ENCODE measurements at regions not wholly inside any gene's neighbourhood (a gene's known extent, or its start where the extent isn't known, plus 50 kb on each side); places are given as distances from the start of the nearest gene placed in this dataset.
"Not testable (repeated sequence)": the region's sequence is repeated elsewhere in the genome, so short reads cannot be mapped to it uniquely, and the experiment has no call there.

DNA sequence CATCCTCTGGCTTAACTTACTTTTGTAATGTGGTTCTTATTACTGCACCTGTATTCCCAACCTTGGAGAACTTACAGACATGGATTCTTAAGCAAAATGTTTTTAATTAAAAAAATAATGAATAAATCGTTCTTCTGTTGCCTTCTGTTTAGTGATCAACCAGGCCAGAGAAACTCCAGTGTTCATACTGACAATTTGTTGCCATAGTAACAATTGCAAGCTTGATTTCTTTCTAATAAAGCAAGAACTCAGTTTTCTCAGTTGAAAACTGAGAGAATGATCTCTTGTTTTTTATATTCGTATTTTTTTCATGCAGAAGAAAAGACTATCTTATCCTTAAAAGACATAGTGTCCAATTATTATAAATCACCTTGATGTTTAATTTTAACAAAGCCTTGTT, 106.5 kb upstream of the LMNTD1 start:
- Mint-ChIP-seq H3K4me3 (no peak overlapping the region), H3K36me3 (no peaks in the 10 kb centered on the region), H3K4me1 (no peaks in the 10 kb centered on the region), H3K27ac (no peak overlapping the region), H3K27me3 (no peaks in the 10 kb centered on the region), H3K9me3 (no peaks in the 10 kb centered on the region)
- ATAC-seq = no peak

DNA sequence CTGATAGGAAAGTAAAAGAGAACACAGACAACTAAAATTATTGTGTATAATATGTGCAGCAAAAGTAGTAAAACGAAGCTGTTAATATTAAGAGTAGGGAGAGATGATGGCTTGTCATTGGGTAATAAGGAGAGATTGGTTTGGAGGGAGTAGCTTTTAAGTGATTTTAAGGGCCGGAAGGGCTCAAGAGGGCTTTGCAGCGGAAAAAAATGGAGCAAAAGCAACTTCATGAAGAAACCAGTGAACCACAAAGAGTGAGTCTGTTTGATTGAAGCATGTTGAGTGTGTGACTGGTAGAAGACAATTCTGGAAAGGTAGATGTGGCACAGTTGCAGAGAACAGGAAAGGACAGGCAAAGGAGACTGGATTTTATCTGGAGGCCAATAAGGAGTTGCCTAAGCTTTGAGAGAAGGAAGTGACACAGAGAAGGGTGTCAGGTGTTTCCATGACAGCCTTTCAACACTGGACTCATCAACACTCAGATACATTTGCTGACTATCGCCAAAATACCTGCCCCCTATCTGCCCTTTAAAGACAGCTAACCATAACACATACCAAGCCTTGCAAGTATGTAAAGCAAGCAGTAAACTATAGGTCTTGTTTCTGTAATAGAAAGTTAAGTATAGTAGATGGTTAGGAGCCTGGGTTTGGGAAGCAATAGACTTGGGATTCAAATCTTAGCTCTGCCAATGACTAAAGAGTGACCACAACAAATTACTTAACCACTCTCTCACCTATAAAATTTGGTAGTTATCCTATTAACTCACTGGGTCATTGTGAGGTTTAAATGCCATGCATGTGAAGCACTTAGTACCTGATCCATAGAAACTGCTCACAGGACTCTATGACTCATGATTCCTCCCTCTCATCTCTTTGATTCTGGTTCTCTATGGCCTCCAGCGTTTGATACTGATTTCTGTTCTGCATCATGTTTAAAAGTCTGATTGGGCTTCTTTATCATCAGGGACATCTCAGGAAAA, 117.3 kb upstream of the LMNTD1 start:
- no peak for ATAC-seq
- no peak overlapping the region for H3K4me3 Mint-ChIP-seq
- no peaks in the 10 kb centered on the region for H3K9me3 Mint-ChIP-seq
- H3K4me1 Mint-ChIP-seq = no peaks in the 10 kb centered on the region
- H3K27ac Mint-ChIP-seq = no peak overlapping the region
- no peaks in the 10 kb centered on the region for H3K36me3 Mint-ChIP-seq
- H3K27me3 Mint-ChIP-seq = peaks cover 13% of the 10 kb centered on the region

DNA sequence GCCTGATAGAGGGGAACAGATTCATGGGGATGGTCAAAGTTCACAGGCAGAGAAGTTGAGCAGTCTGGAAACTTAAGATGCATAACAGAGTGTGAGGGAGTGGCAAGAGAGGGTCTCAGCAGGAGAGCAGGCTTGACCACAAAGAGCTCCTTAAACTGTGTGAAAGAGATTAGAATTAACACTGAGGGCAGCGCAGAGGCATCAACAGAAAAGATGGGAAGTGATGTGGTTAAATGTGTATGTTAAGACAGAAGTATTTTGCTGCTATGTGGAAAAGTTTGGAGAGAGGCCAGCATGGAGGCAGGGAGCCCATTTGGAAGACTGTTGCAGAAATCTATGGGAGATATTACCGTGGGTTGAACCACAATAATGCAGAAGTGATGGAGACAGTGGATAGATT, 122.7 kb upstream of the LMNTD1 start:
- Mint-ChIP-seq H3K4me1 (no peaks in the 10 kb centered on the region), H3K27me3 (no peaks in the 10 kb centered on the region), H3K9me3 (no peaks in the 10 kb centered on the region), H3K36me3 (no peaks in the 10 kb centered on the region), H3K4me3 (no peak overlapping the region), H3K27ac (no peak overlapping the region)
- ATAC-seq = no peak

- no peak overlapping the region for H3K27ac Mint-ChIP-seq
- H3K4me3 Mint-ChIP-seq = no peak overlapping the region
- no peaks in the 10 kb centered on the region for H3K9me3 Mint-ChIP-seq
- H3K36me3 Mint-ChIP-seq = no peaks in the 10 kb centered on the region
- H3K4me1 Mint-ChIP-seq = no peaks in the 10 kb centered on the region
- no peaks in the 10 kb centered on the region for H3K27me3 Mint-ChIP-seq
- no peak for ATAC-seq
These were observed 124.3 kb upstream of the LMNTD1 start for GRCh38 chr12:25677232-25677937.

DNA sequence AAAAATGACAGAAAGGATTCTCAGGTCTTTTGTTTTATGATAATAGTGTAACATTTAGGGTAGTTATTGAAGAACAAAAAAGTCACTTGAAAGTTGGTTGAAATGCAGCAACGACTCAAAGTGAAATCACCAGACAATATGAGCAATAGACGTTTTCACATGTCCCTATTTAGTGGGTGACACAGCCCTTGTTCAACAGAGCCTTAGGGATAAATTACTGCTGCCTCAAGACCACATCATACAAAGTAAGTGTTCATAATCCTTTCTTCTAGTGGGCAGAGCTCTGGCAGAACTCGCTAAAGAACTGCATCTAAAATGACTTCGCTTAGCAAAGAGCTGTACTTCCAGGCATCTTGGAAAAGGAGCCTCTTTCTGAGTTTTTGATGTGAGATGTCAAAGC, 128.5 kb upstream of the LMNTD1 start:
- Mint-ChIP-seq H3K27me3 (no peaks in the 10 kb centered on the region), H3K9me3 (no peaks in the 10 kb centered on the region), H3K4me1 (no peaks in the 10 kb centered on the region), H3K4me3 (no peak overlapping the region), H3K36me3 (no peaks in the 10 kb centered on the region), H3K27ac (no peak overlapping the region)
- ATAC-seq = no peak

DNA sequence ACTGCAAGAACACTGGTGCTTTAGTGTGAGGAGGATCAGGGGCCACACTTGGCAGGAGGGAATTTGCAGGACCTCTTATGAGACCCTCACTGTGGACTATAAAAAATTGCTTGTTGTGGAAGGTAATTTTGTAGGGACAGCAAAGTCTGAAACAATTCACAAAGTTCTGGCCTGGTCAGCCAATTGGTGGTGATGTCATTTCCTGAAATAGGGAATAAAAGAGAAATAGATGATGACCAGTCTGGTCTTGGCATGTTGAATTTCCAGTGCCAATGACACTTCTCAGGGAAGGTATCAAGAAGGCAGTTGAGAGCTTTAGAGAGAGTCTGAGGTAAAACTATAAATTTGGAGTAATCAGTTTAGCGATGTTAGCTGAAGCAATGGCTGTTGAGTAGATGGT, 129.3 kb upstream of the LMNTD1 start:
- no peak overlapping the region for H3K27ac Mint-ChIP-seq
- H3K4me1 Mint-ChIP-seq = no peaks in the 10 kb centered on the region
- H3K36me3 Mint-ChIP-seq = no peaks in the 10 kb centered on the region
- no peak overlapping the region for H3K4me3 Mint-ChIP-seq
- H3K27me3 Mint-ChIP-seq = no peaks in the 10 kb centered on the region
- H3K9me3 Mint-ChIP-seq = peaks cover 2% of the 10 kb centered on the region
- ATAC-seq = no peak

DNA sequence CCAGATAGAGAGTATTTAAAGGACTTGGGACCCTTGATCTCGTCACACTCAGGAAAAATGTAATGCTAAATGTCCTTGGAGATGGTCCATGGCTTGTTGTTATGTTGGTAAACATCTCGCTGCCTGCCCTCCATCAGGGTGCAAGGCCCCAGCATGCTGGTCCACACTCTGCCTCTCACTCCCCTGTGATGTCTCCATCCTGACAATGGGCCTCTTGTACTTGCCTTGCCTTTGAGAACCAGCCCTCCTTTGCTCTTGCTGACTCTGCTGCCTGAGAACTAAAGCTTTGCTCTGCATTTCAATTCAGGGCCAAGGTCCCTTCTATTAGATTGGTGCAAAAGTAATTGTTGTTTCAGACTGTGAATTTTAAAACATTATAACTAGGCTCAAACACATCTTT, 131.0 kb upstream of the LMNTD1 start:
- no peaks in the 10 kb centered on the region for H3K36me3 Mint-ChIP-seq

GRCh38 chr12:25686351-25686750, 133.3 kb upstream of the LMNTD1 start:
- no peak overlapping the region for H3K4me3 Mint-ChIP-seq
- no peaks in the 10 kb centered on the region for H3K4me1 Mint-ChIP-seq
- H3K27ac Mint-ChIP-seq = no peak overlapping the region
- no peak for ATAC-seq
- no peaks in the 10 kb centered on the region for H3K27me3 Mint-ChIP-seq
- peaks cover 2% of the 10 kb centered on the region for H3K9me3 Mint-ChIP-seq
- H3K36me3 Mint-ChIP-seq = no peaks in the 10 kb centered on the region

More for the DNA sequence above, 131.0 kb upstream of the LMNTD1 start:
- peaks cover 2% of the 10 kb centered on the region for H3K9me3 Mint-ChIP-seq
- H3K27ac Mint-ChIP-seq = no peak overlapping the region
- no peak overlapping the region for H3K4me3 Mint-ChIP-seq
- ATAC-seq = no peak
- no peaks in the 10 kb centered on the region for H3K4me1 Mint-ChIP-seq
- no peaks in the 10 kb centered on the region for H3K27me3 Mint-ChIP-seq

- Mint-ChIP-seq H3K27ac (no peak overlapping the region), H3K4me1 (no peaks in the 10 kb centered on the region), H3K9me3 (peaks cover 2% of the 10 kb centered on the region), H3K4me3 (no peak overlapping the region), H3K36me3 (no peaks in the 10 kb centered on the region), H3K27me3 (no peaks in the 10 kb centered on the region)
- ATAC-seq = no peak
These were observed 134.1 kb upstream of the LMNTD1 start for GRCh38 chr12:25687226-25687625.

- ATAC-seq, H3K36me3 Mint-ChIP-seq, H3K9me3 Mint-ChIP-seq, H3K27me3 Mint-ChIP-seq, H3K27ac Mint-ChIP-seq, H3K4me1 Mint-ChIP-seq, H3K4me3 Mint-ChIP-seq: not testable (repeated sequence)
These were observed 135.8 kb upstream of the LMNTD1 start for GRCh38 chr12:25688851-25689250.

- H3K36me3 Mint-ChIP-seq = no peaks in the 10 kb centered on the region
- peaks cover 2% of the 10 kb centered on the region for H3K9me3 Mint-ChIP-seq
These were observed 137.0 kb upstream of the LMNTD1 start for GRCh38 chr12:25689996-25690501.

DNA sequence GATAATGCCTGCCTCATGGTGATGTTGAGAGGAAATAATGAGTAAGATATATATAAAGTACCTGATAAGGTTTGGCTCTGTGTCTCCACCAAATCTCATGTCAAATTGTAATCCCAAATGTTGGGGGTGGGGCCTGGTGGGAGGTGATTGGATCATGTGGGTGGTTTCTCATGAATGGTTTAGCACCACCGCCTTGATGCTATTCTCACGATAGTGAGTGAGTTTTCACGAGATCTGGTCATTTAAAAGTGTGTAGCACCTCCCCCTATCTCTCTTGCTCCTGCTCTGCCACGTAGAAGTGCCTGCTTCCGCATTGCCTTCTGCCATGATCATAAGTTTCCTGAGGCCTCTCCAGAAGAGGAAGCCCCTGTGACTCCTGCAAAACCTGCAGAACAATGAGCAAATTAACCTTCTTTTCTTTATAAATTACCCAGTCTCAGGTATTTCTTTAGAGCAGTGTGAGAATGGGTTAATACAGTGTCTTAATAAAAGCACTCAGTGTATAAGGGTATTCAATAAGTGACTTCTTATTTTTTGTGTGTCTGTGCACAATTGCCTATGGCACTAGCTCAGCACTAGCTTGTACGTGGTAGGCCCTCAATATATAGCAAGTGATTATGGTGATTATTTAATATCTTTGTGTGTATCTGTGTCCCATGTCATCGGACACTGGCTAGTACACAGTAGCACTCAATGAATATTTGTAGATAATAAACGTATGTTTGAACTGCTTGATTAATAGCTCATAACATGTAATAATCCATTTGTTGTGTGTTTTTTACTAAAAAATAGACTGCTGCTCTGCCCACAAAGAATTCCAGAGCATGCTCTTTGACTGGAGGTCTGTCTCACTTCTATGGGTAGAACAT, 138.1 kb upstream of the LMNTD1 start:
- H3K36me3 Mint-ChIP-seq = no peaks in the 10 kb centered on the region
- peaks cover 2% of the 10 kb centered on the region for H3K9me3 Mint-ChIP-seq
- H3K4me1 Mint-ChIP-seq = no peaks in the 10 kb centered on the region
- no peak for ATAC-seq
- H3K4me3 Mint-ChIP-seq = no peak overlapping the region
- H3K27me3 Mint-ChIP-seq = peaks cover 11% of the 10 kb centered on the region
- no peak overlapping the region for H3K27ac Mint-ChIP-seq

More at GRCh38 chr12:25689996-25690501, 137.0 kb upstream of the LMNTD1 start:
- no peaks in the 10 kb centered on the region for H3K4me1 Mint-ChIP-seq
- H3K27ac Mint-ChIP-seq = no peak overlapping the region
- peak; percentile 16 for ATAC-seq
- H3K4me3 Mint-ChIP-seq = no peak overlapping the region
- H3K27me3 Mint-ChIP-seq = peaks cover 11% of the 10 kb centered on the region

- Mint-ChIP-seq H3K27me3 (peaks cover 11% of the 10 kb centered on the region), H3K9me3 (peaks cover 6% of the 10 kb centered on the region), H3K4me3 (no peak overlapping the region), H3K36me3 (no peaks in the 10 kb centered on the region), H3K27ac (no peak overlapping the region), H3K4me1 (no peaks in the 10 kb centered on the region)
- no peak for ATAC-seq
These were observed 138.7 kb upstream of the LMNTD1 start for GRCh38 chr12:25691865-25692114.

DNA sequence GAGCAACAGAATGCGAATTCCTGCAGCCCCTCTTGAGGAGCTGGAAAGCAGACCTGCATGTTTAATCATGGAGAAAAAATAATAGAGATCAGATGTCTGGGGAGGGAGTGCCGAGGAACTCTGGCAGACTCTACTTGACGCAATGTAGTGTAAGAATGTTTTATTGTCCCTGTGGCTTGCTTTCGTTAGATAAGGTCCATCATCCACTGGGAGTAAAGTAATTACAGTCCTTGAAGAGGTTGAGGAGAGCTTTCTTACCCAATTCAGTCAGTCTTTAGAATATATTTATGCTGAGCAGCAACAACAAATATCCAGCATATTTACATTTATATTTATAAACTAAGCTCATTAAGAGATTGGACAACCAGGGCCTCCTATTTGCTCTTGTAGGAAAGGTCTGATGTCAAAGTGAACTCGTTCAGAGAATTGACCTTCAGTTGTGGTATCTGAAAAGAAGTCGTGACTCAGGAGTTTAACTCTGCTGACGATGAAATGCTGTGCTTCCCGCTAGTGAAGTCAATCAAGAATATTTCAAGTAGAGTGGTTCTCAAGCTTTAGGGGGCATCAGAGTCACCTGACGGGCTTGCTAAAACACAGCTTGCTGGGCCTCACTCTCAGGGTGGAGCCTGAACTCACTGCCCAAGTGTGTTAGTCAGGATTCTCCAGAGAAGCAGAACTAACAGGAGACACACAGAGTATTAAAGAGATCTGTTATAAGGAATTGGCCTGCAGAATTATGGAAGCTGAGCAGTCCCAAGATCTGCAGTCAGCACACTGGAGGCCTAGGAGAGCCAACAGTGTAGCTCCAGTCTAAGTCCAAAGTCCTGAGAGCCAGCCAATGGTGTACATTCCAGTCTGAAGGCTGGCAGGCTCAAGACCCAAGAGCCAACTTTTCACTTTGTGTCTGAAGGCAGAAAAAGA, 139.3 kb upstream of the LMNTD1 start:
- no peak overlapping the region for H3K27ac Mint-ChIP-seq
- H3K4me1 Mint-ChIP-seq = no peaks in the 10 kb centered on the region
- ATAC-seq = peak; percentile 31
- no peaks in the 10 kb centered on the region for H3K36me3 Mint-ChIP-seq
- peaks cover 4% of the 10 kb centered on the region for H3K9me3 Mint-ChIP-seq
- peaks cover 11% of the 10 kb centered on the region for H3K27me3 Mint-ChIP-seq
- H3K4me3 Mint-ChIP-seq = no peak overlapping the region

All from stimulated activated memory B cell treated with anti-CD40 and anti-IgM and Interleukin-4, amounts not matched to agents 10 μg/mL and 1 μg/mL and 100 μg/mL, for 72 hours (primary cell).